ENCODE measurements at regions not wholly inside any gene's neighbourhood (a gene's known extent, or its start where the extent isn't known, plus 50 kb on each side); places are given as distances from the start of the nearest gene placed in this dataset.
"Not testable (repeated sequence)": the region's sequence is repeated elsewhere in the genome, so short reads cannot be mapped to it uniquely, and the experiment has no call there.

GRCh38 chr3:25844891-25845290 lies 55.0 kb downstream of the OXSM start:
- no peak for DNase-seq

- no peak for DNase-seq
These were observed 56.4 kb downstream of the OXSM start for GRCh38 chr3:25846282-25846681.

GRCh38 chr3:25849091-25849490 lies 59.2 kb downstream of the OXSM start:
- DNase-seq: no peak

- DNase-seq: no peak
These were observed 59.9 kb downstream of the OXSM start for GRCh38 chr3:25849641-25850385.

- DNase-seq: not testable (repeated sequence)
These were observed 61.9 kb downstream of the OXSM start for GRCh38 chr3:25851693-25852259.

- DNase-seq: no peak
These were observed 64.3 kb downstream of the OXSM start for GRCh38 chr3:25854214-25854613.

GRCh38 chr3:25854635-25855034 lies 64.7 kb downstream of the OXSM start:
- DNase-seq: no peak

GRCh38 chr3:25855266-25855784 lies 65.4 kb downstream of the OXSM start:
- DNase-seq: no peak

GRCh38 chr3:25856902-25857518 lies 67.1 kb downstream of the OXSM start:
- peak; percentile 27 for DNase-seq

- DNase-seq: no peak
These were observed 71.7 kb downstream of the OXSM start for GRCh38 chr3:25861566-25861965.

- DNase-seq: no peak
These were observed 73.1 kb downstream of the OXSM start for GRCh38 chr3:25863011-25863415.

- no peak for DNase-seq
These were observed 73.6 kb downstream of the OXSM start for GRCh38 chr3:25863416-25863959.

- DNase-seq: no peak
These were observed 80.6 kb downstream of the OXSM start for GRCh38 chr3:25870452-25870851.

GRCh38 chr3:25872200-25872877 lies 82.4 kb downstream of the OXSM start:
- DNase-seq: no peak

- DNase-seq: no peak
These were observed 93.6 kb downstream of the OXSM start for GRCh38 chr3:25883492-25883891.

- DNase-seq: no peak
These were observed 95.1 kb downstream of the OXSM start for GRCh38 chr3:25884981-25885380.

- DNase-seq: no peak
These were observed 95.7 kb downstream of the OXSM start for GRCh38 chr3:25885544-25885943.

GRCh38 chr3:25887907-25888306 lies 98.0 kb downstream of the OXSM start:
- DNase-seq: no peak

GRCh38 chr3:25888892-25889524 lies 99.1 kb downstream of the OXSM start:
- DNase-seq: no peak

- DNase-seq: no peak
These were observed 99.6 kb downstream of the OXSM start for GRCh38 chr3:25889525-25889917.

GRCh38 chr3:25894101-25894500 lies 104.2 kb downstream of the OXSM start:
- no peak for DNase-seq

GRCh38 chr3:25895031-25895430 lies 105.1 kb downstream of the OXSM start:
- DNase-seq: no peak

- no peak for DNase-seq
These were observed 105.6 kb downstream of the OXSM start for GRCh38 chr3:25895443-25895842.
